DOHH2 (cell line): ENCODE measurements at regions not wholly inside any gene's neighbourhood (a gene's known extent, or its start where the extent isn't known, plus 50 kb on each side); places are given as distances from the start of the nearest gene placed in this dataset.

Source experiments
- H3F3A ChIP-seq: fragments of 200-600 bp; sonication (generic), shearing (Covaris generic); 2 replicates; pipeline ENCODE4 v1.6.0; 2016; ENCODE audit warnings: antibody characterized with exemption, mild to moderate bottlenecking; ENCODE audit not compliant: control insufficient read depth, insufficient read depth
- H3K27ac ChIP-seq: fragments of 200-600 bp; sonication (generic); 2 replicates; pipeline ENCODE4 v1.5.1; 2014; ENCODE audit warnings: low read depth, mild to moderate bottlenecking, low read length, moderate library complexity
- H3K27me3 ChIP-seq: fragments of 200-600 bp; sonication (generic); 2 replicates; pipeline ENCODE4 v1.6.1; 2014; ENCODE audit warnings: mild to moderate bottlenecking, low read length, mixed read lengths; ENCODE audit not compliant: control insufficient read depth
- H3K36me3 ChIP-seq: fragments of 200-600 bp; sonication (generic); 2 replicates; pipeline ENCODE4 v1.6.1; 2014; ENCODE audit warnings: mild to moderate bottlenecking, low read length, moderate library complexity, mixed read lengths; ENCODE audit not compliant: control insufficient read depth
- H3K4me1 ChIP-seq: fragments of 200-600 bp; sonication (generic); 2 replicates; pipeline ENCODE4 v1.6.1; 2014; ENCODE audit warnings: mild to moderate bottlenecking, low read length, mixed read lengths; ENCODE audit not compliant: control insufficient read depth
- H3K4me2 ChIP-seq: fragments of 200-600 bp; sonication (generic); 2 replicates; pipeline ENCODE4 v1.6.0; 2014; ENCODE audit warnings: mild to moderate bottlenecking, low read length, moderate library complexity
- H3K4me3 ChIP-seq: fragments of 200-600 bp; sonication (generic); 2 replicates; pipeline ENCODE4 v1.5.1; 2014; ENCODE audit warnings: mild to moderate bottlenecking, low read length, mixed read lengths
- H3K79me2 ChIP-seq: fragments of 200-600 bp; sonication (generic); 2 replicates; pipeline ENCODE4 v1.6.1; 2014; ENCODE audit warnings: mild to moderate bottlenecking, low read length, mixed read lengths; ENCODE audit not compliant: control insufficient read depth
- H3K9me2 ChIP-seq: fragments of 200-600 bp; sonication (generic); replicated peaks from 2 replicates; pipeline ENCODE4 v1.6.1; 2014; ENCODE audit warnings: mild to moderate bottlenecking, low read length, mixed read lengths; ENCODE audit not compliant: control insufficient read depth
- H3K9me3 ChIP-seq: fragments of 200-600 bp; sonication (generic); 2 replicates; pipeline ENCODE4 v1.6.1; 2014; ENCODE audit warnings: antibody characterized with exemption, low read length, mixed read lengths; ENCODE audit not compliant: control insufficient read depth, insufficient read depth
- H4K20me1 ChIP-seq: fragments of 200-600 bp; sonication (generic); 2 replicates; pipeline ENCODE4 v1.6.0; 2014; ENCODE audit warnings: low read depth, mild to moderate bottlenecking, antibody characterized with exemption, low read length, moderate library complexity; ENCODE audit not compliant: control insufficient read depth, insufficient read depth
- CTCF ChIP-seq: fragments of 200-600 bp; sonication (generic); IDR thresholded peaks from one replicate; pipeline ENCODE4 v1.5.1; 2014; ENCODE audit warnings: antibody characterized with exemption, mild to moderate bottlenecking, low read depth, low read length; ENCODE audit not compliant: poor library complexity, severe bottlenecking
- EZH2phosphoT487 ChIP-seq: fragments of 200-600 bp; sonication (generic); IDR thresholded peaks from 2 replicates; pipeline ENCODE4 v1.6.1; 2017; ENCODE audit warnings: borderline replicate concordance, mild to moderate bottlenecking, antibody characterized with exemption, low read length, moderate library complexity, mixed read lengths

- no peak overlapping the region for H3K4me2 ChIP-seq
- 0 out of 2 replicates have a peak, but pooled peaks cover 3% of the 10 kb centered on the region for H3K27me3 ChIP-seq
- no peaks in the 10 kb centered on the region for H3F3A ChIP-seq
- TF ChIP-seq CTCF = no peak
- TF ChIP-seq EZH2phosphoT487 = no peak
- H3K36me3 ChIP-seq = no peaks in the 10 kb centered on the region
- no peaks in the 10 kb centered on the region for H3K9me3 ChIP-seq
- H4K20me1 ChIP-seq = no peaks in the 10 kb centered on the region
- no peaks in the 10 kb centered on the region for H3K79me2 ChIP-seq
- no peaks in the 10 kb centered on the region for H3K4me1 ChIP-seq
- H3K27ac ChIP-seq = no peak overlapping the region
- H3K4me3 ChIP-seq = no peak overlapping the region
- H3K9me2 ChIP-seq = no peaks in the 10 kb centered on the region
Measured at GRCh38 chr10:71125749-71126107, 86.6 kb upstream of the UNC5B start.

GRCh38 chr10:71126432-71126831 is 85.9 kb upstream of the UNC5B start:
- H3K36me3 ChIP-seq = no peaks in the 10 kb centered on the region
- H3K9me3 ChIP-seq = no peaks in the 10 kb centered on the region
- no peak overlapping the region for H3K27ac ChIP-seq
- H3F3A ChIP-seq = no peaks in the 10 kb centered on the region
- no peaks in the 10 kb centered on the region for H3K79me2 ChIP-seq
- TF ChIP-seq EZH2phosphoT487 (no peak), CTCF (no peak)
- H3K4me1 ChIP-seq = no peaks in the 10 kb centered on the region
- no peaks in the 10 kb centered on the region for H4K20me1 ChIP-seq
- H3K4me3 ChIP-seq = no peak overlapping the region
- H3K4me2 ChIP-seq = no peak overlapping the region
- H3K27me3 ChIP-seq = peaks cover 6% of the 10 kb centered on the region; the same call in 1 of the 2 replicates
- no peaks in the 10 kb centered on the region for H3K9me2 ChIP-seq

DNA sequence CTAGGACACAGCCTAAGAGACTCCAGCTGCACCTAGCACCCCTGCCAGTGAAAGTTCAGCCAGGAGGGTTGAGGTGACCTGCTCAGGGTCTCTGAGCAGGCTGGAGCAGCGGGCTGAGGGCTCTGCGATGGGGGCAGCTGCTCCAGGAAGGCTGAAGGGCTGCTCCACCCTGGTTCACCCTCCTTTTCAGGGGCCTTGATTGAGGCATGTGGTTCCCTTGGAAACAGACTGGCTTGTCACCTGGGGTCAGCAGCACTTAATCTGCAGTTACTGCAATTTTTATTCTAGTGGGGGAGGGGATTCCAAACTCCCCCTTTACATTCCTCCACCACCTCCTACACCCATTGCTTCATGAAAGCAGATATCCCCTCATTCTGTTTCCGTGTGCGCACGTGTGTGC is 85.3 kb upstream of the UNC5B start:
- TF ChIP-seq CTCF (no peak), EZH2phosphoT487 (no peak)
- no peaks in the 10 kb centered on the region for H3K79me2 ChIP-seq
- H3K4me1 ChIP-seq = no peaks in the 10 kb centered on the region
- H3K4me3 ChIP-seq = no peak overlapping the region
- H3K9me3 ChIP-seq = no peaks in the 10 kb centered on the region
- no peak overlapping the region for H3K27ac ChIP-seq
- no peaks in the 10 kb centered on the region for H3K9me2 ChIP-seq
- H3K4me2 ChIP-seq = no peak overlapping the region
- no peaks in the 10 kb centered on the region for H3F3A ChIP-seq
- no peaks in the 10 kb centered on the region for H4K20me1 ChIP-seq
- peaks cover 3% of the 10 kb centered on the region; the same call in 1 of the 2 replicates for H3K27me3 ChIP-seq
- no peaks in the 10 kb centered on the region for H3K36me3 ChIP-seq

- H3K4me1 ChIP-seq = no peaks in the 10 kb centered on the region
- H3F3A ChIP-seq = no peaks in the 10 kb centered on the region
- H3K4me3 ChIP-seq = no peak overlapping the region
- no peaks in the 10 kb centered on the region for H4K20me1 ChIP-seq
- H3K4me2 ChIP-seq = no peak overlapping the region
- no peaks in the 10 kb centered on the region for H3K36me3 ChIP-seq
- TF ChIP-seq CTCF (no peak), EZH2phosphoT487 (no peak)
- H3K9me2 ChIP-seq = no peaks in the 10 kb centered on the region
- peaks cover 3% of the 10 kb centered on the region; the same call in 1 of the 2 replicates for H3K27me3 ChIP-seq
- H3K9me3 ChIP-seq = no peaks in the 10 kb centered on the region
- H3K79me2 ChIP-seq = no peaks in the 10 kb centered on the region
- no peak overlapping the region for H3K27ac ChIP-seq
Measured at GRCh38 chr10:71127773-71128172, 84.6 kb upstream of the UNC5B start.
